HG03097 (cell line): ENCODE measurements at regions not wholly inside any gene's neighbourhood (a gene's known extent, or its start where the extent isn't known, plus 50 kb on each side); places are given as distances from the start of the nearest gene placed in this dataset.
"Not testable (repeated sequence)": the region's sequence is repeated elsewhere in the genome, so short reads cannot be mapped to it uniquely, and the experiment has no call there.

Experiments used
- ATAC-seq: cut with Tn5 transposase; IDR thresholded peaks from one replicate; pipeline ENCODE4 v1.9.1; 2021; ENCODE audit not compliant: unreplicated experiment, low FRiP score

- no peak for ATAC-seq
Observed at GRCh38 chr7:91749418-91749817, 131.1 kb downstream of the MTERF1 start.

- no peak for ATAC-seq
Observed at GRCh38 chr7:91750091-91750490, 130.4 kb downstream of the MTERF1 start.

- ATAC-seq = no peak
Observed at GRCh38 chr7:91752102-91752501, 128.4 kb downstream of the MTERF1 start.

GRCh38 chr7:91754280-91754679, 126.2 kb downstream of the MTERF1 start:
- ATAC-seq = not testable (repeated sequence)

GRCh38 chr7:91755121-91755520, 125.4 kb downstream of the MTERF1 start:
- ATAC-seq = not testable (repeated sequence)

- no peak for ATAC-seq
Observed at GRCh38 chr7:91759205-91759863, 121.2 kb downstream of the MTERF1 start.

GRCh38 chr7:91767820-91768219, 112.7 kb downstream of the MTERF1 start:
- no peak for ATAC-seq

GRCh38 chr7:91771394-91771793, 109.1 kb downstream of the MTERF1 start:
- ATAC-seq = no peak

- ATAC-seq = no peak
Observed at GRCh38 chr7:91771921-91772815, 108.3 kb downstream of the MTERF1 start.

- ATAC-seq = no peak
Observed at GRCh38 chr7:91776171-91776570, 104.3 kb downstream of the MTERF1 start.

GRCh38 chr7:91777522-91777921, 103.0 kb downstream of the MTERF1 start:
- no peak for ATAC-seq

GRCh38 chr7:91778416-91778815, 102.1 kb downstream of the MTERF1 start:
- no peak for ATAC-seq

GRCh38 chr7:91780521-91780920, 100.0 kb downstream of the MTERF1 start:
- no peak for ATAC-seq

- ATAC-seq = no peak
Observed at GRCh38 chr7:91784469-91784868, 96.0 kb downstream of the MTERF1 start.

- no peak for ATAC-seq
Observed at GRCh38 chr7:91787931-91788330, 92.6 kb downstream of the MTERF1 start.

GRCh38 chr7:91789086-91789485, 91.4 kb downstream of the MTERF1 start:
- ATAC-seq = no peak

- ATAC-seq = no peak
Observed at GRCh38 chr7:91789558-91789957, 90.9 kb downstream of the MTERF1 start.

- ATAC-seq = not testable (repeated sequence)
Observed at GRCh38 chr7:91790646-91791045, 89.9 kb downstream of the MTERF1 start.

- ATAC-seq = no peak
Observed at GRCh38 chr7:91796122-91796521, 84.4 kb downstream of the MTERF1 start.

- ATAC-seq = no peak
Observed at GRCh38 chr7:91798425-91798824, 82.1 kb downstream of the MTERF1 start.

- ATAC-seq = no peak
Observed at GRCh38 chr7:91800389-91800788, 80.1 kb downstream of the MTERF1 start.
